Left cardiac atrium (tissue), 4 donors: ENCODE measurements at regions not wholly inside any gene's neighbourhood (a gene's known extent, or its start where the extent isn't known, plus 50 kb on each side); places are given as distances from the start of the nearest gene placed in this dataset.
"Not testable (repeated sequence)": the region's sequence is repeated elsewhere in the genome, so short reads cannot be mapped to it uniquely, and the experiment has no call there.

Experiments used
- ATAC-seq, 2 donors: fragments of 200-7000 bp; cut with Tn5 transposase; one replicate each; pipeline ENCODE4 v1.9.1; 2020; ENCODE audit warnings: mild to moderate bottlenecking in 2 of 2, moderate library complexity in 2 of 2
- DNase-seq: peaks from one replicate; pipeline ENCODE4 v3.0.0-alpha.2; 2020
- intact Hi-C, 2 donors: fragments of 100-400 bp; cut with DNase I; formaldehyde crosslinking; loops; one replicate each; pipeline versions ENCODE4 v1.14.1 to v1.15.1; 2022 to 2023
- donor health status: DM: no; HTN: yes; CAD: no.
- donor health status: DM: no; HTN: yes; CAD: no; lungs with severe emphysema.
- donor health status: DM: yes; HTN: yes; CAD: no.
- donor health status: Dilated cardiomyopathy.

DNA sequence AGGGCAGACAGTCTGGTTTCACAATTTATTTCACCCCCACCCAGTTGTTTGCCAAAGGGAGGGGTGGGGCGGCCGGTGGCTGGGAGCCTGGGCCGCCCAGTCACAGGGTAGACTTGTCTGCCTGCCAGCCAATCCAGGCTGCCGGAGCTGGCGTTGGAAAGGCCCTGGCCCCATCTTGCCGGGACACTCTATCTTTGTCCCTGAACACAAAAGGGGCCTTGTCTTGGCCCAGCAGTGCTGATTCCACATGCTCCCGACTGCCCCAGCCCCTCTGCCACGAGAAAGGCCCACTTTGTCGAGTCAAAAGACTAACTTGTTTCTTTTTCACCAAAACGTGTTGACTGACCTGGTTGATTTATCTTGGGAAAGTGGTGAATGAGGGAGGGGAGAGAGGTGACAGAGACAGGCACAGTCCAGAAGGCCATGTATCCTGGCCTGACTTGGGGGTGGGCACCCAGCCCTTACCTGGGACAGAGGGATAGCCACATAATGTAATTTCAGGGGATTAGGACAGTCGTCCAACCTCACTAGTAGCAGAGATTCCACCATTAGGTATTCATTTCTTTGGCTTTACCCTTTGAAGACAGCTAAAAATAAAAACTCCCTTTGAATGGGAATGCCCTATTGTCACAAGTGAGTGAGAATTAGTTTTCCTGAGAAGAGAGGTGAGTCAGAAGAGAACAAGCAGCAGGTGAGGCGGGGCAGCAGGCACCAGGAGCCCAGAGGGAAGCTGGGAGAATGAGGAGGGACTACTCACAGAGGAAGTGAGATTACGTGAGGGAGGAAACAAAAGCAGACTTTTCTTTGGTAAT, 67.0 kb upstream of the SIRPA start:
- intact Hi-C loops, result no loop called here
- ATAC-seq (peak; percentile 49 to 56), DNase-seq (peak; percentile 78)

DNA sequence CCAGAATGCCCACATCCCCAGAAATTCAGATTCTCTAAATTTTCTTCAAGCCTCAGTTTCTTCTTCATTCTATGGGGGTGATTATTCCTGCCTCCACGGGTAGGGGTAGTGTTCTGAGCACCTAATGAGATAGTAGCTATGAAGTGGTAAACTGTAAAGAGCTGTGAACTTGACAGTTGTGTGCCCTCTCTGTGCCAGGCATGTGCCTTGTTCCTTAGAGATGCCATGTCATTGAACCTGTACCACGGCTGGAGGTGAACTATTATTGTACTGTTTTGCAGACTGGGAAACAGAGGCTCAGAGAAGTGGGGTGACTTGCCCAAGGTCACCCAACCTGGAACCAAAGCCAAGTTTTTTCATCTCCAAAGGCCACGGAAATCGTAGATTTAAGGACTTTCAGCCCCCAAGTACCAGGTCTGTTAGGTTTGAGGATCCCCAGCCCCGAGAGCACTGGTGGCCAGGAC, 67.7 kb upstream of the SIRPA start:
- intact Hi-C loops, result no loop called here
- no peak for ATAC-seq
- no peak for DNase-seq

DNA sequence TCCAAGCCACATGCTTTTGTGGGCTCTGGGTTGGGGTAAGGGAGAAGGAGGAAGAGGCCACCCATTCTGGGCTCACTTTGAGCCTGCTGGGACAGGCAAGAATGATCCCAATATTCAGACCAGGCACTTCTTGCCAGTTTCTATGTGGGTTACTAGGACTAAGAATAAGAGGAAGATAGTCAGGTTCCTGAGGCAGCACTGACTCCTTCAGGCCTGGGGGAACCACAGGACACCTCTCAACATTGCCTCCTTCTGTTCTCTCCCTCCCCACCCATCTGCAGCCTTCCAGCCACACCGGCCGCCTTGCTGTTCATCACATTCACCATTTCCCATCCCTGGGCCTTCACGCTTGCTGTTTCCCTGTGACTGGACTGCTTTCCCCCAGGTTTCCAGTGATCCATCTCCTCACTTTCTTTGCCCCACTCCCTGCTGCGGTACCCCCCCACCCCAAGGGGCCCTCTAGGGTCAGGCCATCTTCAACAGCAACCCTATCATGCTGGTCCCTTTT, 69.2 kb upstream of the SIRPA start:
- intact Hi-C loops, result no loop called here
- no peak for ATAC-seq
- DNase-seq, result no peak

DNA sequence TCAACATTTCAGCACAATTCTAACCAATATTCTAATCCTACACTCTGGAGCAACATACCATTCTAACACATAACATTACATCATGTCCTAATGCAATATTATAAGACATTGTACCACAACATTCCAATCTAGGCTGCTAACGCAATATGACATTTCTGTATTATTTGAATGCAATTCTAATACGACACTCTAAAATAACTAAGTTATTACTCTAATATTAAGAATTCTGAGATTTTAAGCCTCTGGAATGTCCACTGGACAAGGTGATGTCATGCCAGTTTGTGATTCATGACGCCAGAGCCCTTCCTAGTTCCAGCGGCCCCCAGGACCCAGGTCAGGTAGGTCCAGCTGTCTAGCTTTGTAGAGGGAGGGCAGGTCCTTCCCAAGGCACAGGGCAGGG, 69.7 kb upstream of the SIRPA start:
- intact Hi-C loops, result no loop called here
- no peak for DNase-seq
- ATAC-seq, result no peak

DNA sequence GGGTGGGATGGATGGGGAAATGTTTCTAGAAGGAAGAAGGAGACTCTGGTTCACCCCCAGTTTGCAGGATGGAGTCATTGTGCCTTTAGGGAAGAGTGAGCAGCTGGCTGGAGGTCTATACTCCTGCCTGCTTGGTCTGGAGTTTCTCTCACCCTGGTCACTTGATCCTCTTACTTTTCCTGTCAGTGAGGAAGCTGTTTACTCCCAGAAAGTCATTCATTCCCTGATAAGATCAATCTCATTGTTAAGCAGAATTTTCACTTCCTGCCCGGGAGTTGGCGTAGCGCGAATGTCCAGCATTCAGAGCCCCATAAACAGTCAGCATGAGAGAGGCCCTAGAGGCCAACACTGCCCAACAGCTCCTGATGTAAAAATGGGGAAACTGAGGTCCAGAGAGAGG, 70.4 kb upstream of the SIRPA start:
- no peak for ATAC-seq
- no peak for DNase-seq
- intact Hi-C loops, result no loop called here

DNA sequence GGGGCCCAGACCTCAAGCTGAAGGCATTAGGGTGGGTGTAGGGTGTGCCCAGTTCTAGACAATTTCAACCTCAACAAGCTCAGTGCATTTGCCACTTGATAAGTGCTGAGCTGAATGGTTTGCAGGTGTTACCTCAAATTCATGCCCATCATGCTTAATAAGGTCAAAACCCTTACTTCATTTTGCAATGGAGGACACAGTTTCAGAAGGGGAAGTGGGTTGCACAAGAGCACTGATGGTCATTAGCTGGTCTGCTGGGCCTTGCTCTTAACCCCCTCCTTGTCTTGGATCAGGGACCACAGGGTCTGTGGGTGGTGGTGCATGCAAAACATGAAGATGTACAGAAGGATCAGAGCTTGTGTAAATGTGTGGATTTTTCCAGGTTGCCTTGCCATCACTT, 71.0 kb upstream of the SIRPA start:
- DNase-seq (no peak), ATAC-seq (no peak)
- intact Hi-C loops, result no loop called here

DNA sequence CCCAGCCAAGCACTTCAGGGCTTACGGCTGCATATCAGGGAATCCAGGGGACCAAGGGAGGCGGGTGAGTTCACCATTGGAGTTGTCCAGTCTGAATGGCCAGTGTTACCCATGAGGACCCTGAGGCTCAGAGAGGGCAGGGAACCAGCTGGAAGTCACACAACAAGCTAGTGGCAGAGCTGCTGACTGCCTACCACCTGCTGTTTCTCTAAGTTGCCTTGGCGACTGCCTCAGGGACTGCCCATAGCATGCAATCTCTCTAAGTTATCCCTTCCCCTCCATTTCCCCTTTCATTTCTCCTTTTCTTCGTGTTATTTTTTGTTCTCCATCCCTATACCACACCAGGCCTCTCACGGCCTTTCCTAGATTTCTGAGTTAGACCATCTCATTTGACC, 71.8 kb upstream of the SIRPA start:
- DNase-seq, result no peak

DNA sequence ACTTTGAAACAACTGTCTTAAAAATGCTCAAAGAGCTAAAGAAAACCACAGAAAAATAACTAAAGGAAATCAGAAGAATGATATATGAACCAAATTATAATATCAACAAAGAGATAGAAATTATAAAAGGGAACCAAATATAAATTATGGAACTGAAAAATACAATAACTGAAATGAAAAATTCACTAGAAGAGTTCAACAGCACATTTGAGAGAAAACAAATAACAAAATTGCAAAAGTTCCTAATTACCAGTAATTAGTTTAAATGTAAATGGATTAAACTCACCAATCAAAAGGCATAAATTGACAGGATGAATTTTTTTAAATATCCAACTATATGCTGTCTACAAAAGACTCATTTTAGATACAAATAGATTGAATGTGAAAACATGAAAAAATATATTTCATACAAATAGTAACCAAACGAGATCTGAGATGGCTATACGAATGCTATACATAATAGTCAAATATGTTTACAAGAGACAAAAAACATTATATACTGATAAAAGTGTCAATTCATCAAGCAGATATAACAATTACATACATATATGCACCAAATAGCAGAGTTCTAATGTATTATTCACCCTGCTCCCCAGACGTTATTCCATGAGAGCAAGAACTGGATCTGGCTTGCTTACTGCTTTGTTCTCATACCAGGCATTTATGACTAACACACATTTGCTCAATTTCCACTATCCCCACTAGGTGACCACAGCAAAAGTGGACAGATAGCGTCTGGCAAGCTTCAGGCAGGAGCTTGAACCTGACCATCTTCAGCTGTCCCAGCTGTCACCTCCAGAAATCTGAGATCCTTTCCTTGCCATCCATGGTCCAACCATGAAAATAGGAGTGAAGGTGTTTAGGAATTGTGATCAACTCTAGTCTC, 72.4 kb upstream of the SIRPA start:
- no peak for ATAC-seq
- DNase-seq, result no peak
- intact Hi-C loops, result no loop called here

More for the DNA sequence above, 71.8 kb upstream of the SIRPA start:
- peak in 1 of 2 donors; percentile 32 for ATAC-seq
- intact Hi-C loops, result no loop called here

DNA sequence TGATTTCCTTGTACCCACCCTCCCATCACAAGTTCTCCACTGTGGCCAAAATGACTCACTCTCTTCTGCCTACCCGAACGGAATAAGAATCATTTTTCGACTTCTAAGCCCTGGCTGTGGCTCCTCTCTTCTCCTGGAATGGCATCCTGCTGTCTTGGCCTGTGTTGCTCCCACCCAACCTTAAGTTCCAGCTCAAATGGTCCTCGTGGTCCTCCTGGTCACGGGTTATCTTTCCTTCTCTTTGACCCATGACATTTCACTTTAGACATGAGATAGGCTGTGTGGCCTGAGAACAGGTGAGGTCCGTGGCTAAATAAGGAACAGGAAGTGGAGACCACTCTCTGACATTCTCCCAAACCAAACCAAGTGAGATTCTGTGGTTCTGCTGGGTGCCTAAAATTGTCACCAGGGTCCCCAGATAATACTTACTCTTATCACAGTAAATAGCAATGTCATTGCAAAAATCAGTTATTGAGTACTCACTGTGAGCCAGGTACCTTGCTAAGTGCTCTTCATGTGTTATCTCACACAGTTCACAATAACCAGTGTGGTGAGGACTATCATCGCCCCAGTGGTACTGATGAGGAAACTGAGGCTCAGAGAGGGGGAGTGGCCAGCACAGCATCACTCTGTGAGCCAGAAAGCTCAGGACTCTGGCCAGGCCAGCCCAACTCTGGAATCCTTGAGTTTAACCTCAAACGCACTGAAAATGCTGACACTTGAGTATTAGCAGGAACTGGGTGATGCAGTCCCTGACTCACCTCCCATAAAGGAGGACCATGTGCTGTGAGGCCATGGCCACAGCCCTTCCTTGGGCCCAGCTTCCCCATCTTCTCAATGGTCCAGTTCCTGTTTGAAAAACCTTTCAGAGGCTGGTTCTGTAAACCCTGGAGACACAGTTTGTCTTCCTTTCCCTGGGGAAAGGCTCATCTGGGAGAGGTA, 74.8 kb upstream of the SIRPA start:
- ATAC-seq (peak in 1 of 2 donors; percentile 40), DNase-seq (no peak)
- intact Hi-C loops, result no loop called here

DNA sequence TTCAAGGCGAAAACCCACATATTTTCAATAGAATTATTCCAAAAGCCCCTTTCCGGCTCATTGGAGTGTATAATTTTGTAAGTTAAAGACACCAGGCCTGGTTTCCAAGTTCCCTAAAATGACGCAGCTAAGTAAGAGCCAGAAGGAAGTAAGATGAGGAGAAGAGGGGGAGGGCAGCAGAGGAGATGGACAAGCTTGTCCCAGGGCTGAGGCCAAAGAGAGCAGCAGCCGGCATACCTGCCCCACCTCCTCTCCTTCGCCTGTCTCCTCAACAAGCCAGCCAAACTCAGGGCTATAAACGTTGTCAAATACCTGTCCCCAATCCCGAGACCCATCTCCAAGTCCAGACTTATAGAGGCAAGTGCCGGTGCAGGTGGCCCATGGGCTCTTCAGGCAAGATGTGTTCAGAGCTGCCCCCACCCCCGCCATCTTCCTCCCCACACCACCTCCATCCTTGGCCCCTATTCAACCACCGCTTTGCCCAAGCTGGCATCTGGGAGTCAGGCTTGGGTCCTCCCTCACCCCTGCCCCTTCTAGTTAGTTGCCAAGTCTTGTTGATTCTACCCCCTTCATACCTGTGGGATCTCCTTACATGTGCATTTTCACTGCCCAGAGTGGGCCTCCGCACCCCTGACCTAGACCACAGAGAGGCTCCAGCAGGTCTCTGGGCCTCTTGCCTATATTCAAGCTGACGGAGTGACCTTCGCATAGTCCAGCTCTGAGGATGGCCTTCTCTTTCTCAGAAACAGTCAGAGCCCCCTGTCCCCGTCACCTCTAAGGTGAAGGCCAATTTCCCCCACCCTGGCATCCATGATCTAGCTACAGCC, 75.7 kb upstream of the SIRPA start:
- ATAC-seq, result no peak
- no peak for DNase-seq
- intact Hi-C loops, result no loop called here

DNA sequence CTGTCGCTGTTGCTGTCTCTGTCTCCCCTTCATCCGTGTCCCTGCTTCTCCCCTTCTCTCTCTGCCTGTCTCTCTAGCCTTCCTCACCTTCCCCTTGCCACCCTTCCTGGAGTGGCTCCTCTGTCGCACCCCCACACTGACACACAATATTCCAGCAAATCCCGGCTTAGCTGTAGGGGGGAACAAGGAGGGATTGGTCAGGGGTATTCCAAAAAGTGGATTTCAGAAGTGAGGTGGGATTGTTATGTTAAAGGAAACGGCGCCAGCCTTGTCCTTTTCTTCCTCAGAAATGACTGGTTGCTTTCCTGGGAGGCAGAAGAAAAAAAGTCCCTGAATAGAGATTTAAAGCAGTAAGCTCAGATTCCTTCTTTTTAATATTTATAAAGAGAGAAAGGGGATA, 76.3 kb upstream of the SIRPA start:
- no peak for ATAC-seq
- DNase-seq, result no peak
- intact Hi-C loops, result no loop called here

DNA sequence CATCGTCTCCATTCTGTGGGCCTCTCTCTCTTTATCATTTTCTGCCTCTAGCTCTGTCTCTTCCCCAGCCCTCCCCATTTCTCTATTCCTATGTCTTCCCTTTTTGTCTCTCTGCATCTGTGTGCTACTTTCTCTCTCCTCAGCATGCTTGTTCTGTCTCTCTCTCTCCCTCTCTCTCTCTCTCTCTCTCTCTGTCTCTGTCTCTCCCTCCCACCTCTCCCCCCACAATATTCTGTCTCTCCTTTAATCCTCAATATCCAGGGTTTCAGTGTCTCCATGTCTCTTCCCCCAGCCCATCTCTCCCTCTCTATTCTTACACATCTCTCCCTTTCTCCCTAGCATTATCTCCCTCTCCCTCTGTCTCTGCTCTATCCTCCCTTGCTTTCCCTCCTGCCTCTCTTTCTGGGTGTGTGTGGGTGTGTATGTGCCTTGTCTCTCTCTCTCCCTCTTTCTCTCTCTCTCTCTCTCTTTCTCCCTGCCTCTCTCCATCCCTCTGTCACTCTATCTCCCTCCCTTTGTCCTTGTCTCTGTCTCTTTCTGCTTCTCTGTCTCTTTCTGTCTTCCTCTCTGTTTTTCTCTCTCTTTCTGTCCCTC, 76.9 kb upstream of the SIRPA start:
- intact Hi-C loops, result no loop called here
- ATAC-seq, result no peak
- no peak for DNase-seq

DNA sequence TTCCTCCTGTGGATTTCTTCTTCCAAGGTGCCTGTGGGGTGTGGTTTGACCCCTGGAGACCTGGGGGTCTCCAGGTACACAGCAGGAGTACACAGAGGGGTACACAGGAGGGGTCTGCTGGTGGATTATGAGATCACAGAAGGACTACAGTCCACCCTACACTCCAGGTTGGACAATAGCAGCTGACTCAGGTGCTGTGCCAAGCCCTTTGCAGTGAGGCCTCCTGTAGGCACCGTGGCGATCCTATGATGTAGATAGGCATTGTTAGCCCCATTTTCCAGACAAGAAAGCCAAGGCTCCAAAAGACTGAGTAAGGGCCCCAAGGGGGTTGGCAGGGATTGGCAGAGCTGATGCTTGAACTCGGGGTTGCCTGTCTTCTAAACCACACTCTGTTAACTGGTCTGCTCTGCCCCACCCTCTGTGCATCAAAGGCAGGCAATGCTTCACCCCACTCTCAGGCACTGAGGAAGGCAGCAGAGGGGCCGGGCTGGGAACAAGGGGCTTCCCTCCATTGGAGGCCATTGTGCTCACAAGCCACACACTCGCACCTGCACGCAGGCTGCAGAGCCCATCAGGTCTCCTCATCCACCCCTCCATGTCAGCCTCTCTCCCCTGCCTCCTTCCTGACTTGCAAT, 77.5 kb upstream of the SIRPA start:
- DNase-seq (no peak), ATAC-seq (no peak)
- intact Hi-C loops, result no loop called here

DNA sequence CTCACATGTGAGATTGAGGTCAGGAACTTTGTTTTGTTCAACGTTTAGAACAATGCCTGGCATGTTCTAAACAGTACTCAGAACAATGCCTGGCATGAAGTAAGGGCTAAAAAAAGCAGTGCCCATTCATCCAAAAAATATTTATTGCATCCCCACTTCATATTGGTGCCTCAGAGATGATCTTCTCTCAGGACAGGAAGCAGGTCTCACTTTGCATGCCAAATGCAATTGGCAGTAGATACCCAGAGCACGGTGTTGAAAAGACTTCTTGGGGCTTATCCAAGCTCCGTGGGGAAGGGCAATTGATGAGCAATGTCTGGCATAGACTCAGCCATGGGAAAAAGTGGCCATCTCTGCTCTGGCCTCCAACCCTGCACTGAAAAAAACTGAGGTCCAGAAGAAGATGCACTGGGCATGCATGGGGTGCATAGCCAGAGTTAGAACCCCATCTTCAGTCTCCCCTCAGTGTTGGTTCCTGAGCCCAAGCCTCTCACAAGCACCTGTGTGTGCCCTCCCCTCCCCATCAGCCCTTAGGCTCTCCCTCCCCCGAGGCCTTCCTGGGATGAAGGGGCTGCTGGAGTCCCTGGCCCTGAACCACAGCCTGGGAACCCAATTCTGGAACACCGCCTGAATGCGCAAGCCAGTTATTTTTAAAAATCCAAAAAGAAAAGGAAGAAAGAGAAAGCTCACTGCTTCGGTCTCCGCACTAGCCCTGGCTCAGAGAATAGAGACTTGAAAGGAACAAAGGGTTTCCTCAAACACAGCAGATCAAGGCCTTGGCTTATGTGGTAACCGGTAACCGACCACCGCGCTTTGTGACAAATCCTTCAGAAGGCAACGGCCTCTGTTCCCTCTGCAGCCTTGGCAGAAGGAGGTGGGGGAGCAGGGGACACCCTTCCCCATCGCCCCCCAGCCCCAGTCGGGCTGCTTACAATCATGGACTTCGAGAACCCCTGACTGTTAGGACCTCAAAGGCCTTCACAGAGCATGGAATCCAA, 78.5 kb upstream of the SIRPA start:
- intact Hi-C loops, result no loop called here
- ATAC-seq, result peak; percentile 51 to 73
- no peak for DNase-seq

DNA sequence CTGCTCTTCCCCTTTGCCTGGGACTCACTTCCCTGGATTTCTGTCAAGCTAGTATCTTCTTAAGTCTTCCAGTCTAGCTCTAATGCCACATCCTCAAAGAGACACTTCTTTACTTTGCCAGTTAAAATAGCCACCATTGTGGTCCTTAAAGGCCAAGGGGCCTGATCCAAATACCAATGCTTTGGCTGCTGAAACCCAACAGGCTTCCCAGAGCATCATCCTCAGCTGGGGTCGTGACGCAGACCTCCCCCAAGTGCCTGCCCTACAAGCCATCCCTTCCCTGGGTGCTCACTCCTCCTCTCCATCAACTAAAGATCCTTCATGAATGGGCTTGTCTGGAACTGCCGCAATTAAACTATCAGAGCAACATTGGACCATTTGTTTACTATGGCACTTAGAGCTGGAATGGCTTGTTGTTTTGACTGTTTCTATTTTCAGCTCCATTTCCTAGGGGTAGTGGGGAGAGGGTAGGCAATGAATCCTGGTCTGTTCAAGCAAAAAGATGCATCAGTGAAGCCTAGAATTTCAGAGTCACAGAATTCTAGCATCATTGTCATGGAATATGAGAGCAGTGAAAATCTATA, 79.6 kb upstream of the SIRPA start:
- ATAC-seq (no peak), DNase-seq (no peak)
- intact Hi-C loops, result no loop called here

DNA sequence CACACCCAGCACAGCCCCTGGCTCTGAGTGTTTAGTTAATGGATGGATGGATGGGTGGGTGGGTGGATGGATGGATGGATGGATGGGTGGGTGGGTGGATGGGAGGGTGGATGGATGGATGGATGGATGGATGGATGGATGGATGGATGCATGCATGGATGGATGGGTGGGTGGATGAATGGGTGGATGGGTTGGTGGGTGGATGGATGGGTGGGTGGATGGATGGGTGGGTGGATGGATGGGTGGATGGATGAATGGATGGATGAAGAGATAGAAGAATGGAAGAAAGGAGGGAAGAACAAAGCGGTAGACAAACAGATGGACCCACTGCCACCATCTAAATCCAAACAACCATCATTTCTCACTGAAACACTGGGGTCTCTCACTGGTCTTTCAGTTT, 80.3 kb upstream of the SIRPA start:
- not testable (repeated sequence) for ATAC-seq

More for the DNA sequence above, 80.3 kb upstream of the SIRPA start:
- DNase-seq, intact Hi-C loops: not testable (repeated sequence)
